ENCODE measurements at regions not wholly inside any gene's neighbourhood (a gene's known extent, or its start where the extent isn't known, plus 50 kb on each side); places are given as distances from the start of the nearest gene placed in this dataset.

GRCh38 chr2:168402531-168402930, 53.5 kb upstream of the CERS6 start:
- peaks cover 1% of the 10 kb centered on the region for H3K9me3 Mint-ChIP-seq (ENCODE audit: unreplicated experiment)
- TF ChIP-seq CTCF (IDR thresholded peaks at IDR 0.05; ENCODE audit: unreplicated experiment), result no peak
- no peak overlapping the region for H3K27ac Mint-ChIP-seq (ENCODE audit: unreplicated experiment)

GRCh38 chr2:168403736-168404135, 52.3 kb upstream of the CERS6 start:
- peaks cover 6% of the 10 kb centered on the region for H3K9me3 Mint-ChIP-seq (ENCODE audit: unreplicated experiment)
- peaks cover 4% of the 10 kb centered on the region for H3K27me3 Mint-ChIP-seq (ENCODE audit: unreplicated experiment)
- H3K4me1 Mint-ChIP-seq (ENCODE audit: unreplicated experiment), result no peaks in the 10 kb centered on the region
- H3K36me3 Mint-ChIP-seq (ENCODE audit: low read depth, unreplicated experiment), result no peaks in the 10 kb centered on the region
- DNase-seq (ENCODE audit: low spot score), result no peak
- no peak for TF ChIP-seq CTCF (IDR thresholded peaks at IDR 0.05; ENCODE audit: unreplicated experiment)
- no peak overlapping the region for H3K27ac Mint-ChIP-seq (ENCODE audit: unreplicated experiment)
- no peak overlapping the region for H3K4me3 Mint-ChIP-seq (ENCODE audit: unreplicated experiment)

More at GRCh38 chr2:168402531-168402930, 53.5 kb upstream of the CERS6 start:
- no peak for DNase-seq (ENCODE audit: low spot score)
- Mint-ChIP-seq H3K27me3 (ENCODE audit: unreplicated experiment) (peaks cover 4% of the 10 kb centered on the region), H3K4me3 (ENCODE audit: unreplicated experiment) (no peak overlapping the region), H3K4me1 (ENCODE audit: unreplicated experiment) (peaks cover 4% of the 10 kb centered on the region), H3K36me3 (ENCODE audit: low read depth, unreplicated experiment) (no peaks in the 10 kb centered on the region)

GRCh38 chr2:168404764-168405163, 51.3 kb upstream of the CERS6 start:
- Mint-ChIP-seq H3K27ac (ENCODE audit: unreplicated experiment) (no peak overlapping the region), H3K27me3 (ENCODE audit: unreplicated experiment) (peaks cover 4% of the 10 kb centered on the region), H3K36me3 (ENCODE audit: low read depth, unreplicated experiment) (no peaks in the 10 kb centered on the region), H3K9me3 (ENCODE audit: unreplicated experiment) (peaks cover 6% of the 10 kb centered on the region), H3K4me1 (ENCODE audit: unreplicated experiment) (no peaks in the 10 kb centered on the region), H3K4me3 (ENCODE audit: unreplicated experiment) (no peak overlapping the region)
- DNase-seq (ENCODE audit: low spot score), result no peak
- no peak for TF ChIP-seq CTCF (IDR thresholded peaks at IDR 0.05; ENCODE audit: unreplicated experiment)
